HG03103 (cell line): ENCODE measurements at regions not wholly inside any gene's neighbourhood (a gene's known extent, or its start where the extent isn't known, plus 50 kb on each side); places are given as distances from the start of the nearest gene placed in this dataset.

Experiments
- ATAC-seq: cut with Tn5 transposase; IDR thresholded peaks from one replicate; pipeline ENCODE4 v1.9.1; 2021; ENCODE audit warnings: low read depth; ENCODE audit not compliant: unreplicated experiment

DNA sequence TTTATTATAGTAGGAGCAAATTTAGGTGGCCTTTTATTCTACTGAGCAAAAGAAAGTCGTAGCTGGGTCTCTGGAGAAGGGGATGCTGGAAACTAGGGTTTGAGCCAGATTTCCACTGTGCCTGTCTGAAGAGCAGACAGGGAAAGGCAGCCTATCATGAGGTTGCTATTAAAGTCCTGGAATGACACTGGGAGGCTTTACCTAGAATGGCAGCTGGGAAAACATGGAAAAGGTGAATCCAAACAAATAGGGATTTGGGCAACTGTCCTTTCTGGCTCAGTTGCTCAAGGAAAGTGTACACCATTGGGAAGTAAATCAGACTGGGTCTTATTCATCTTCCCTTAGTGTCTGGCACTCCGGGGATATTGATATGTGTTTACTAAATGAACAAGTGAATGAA is 154.6 kb downstream of the MTX2 start:
- ATAC-seq: no peak

DNA sequence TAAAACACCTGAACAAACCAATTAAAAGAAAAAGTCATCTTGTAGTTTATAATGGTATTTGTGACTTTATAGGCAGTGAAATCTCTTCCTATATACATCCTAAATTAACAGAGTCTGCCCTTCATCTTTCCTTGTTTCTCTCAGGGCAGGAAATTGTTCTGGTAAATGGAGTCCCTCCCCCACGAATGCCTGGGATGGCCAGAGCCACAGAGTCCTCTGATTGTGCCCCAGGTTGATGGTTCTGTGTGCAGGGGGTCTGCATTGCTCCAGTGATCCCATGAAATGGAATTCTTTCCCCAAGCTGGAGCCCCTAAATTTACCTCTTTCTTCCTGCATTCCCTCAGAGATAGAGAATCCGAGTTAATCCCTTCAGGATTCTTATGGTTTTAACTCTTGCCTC is 155.5 kb downstream of the MTX2 start:
- no peak for ATAC-seq

DNA sequence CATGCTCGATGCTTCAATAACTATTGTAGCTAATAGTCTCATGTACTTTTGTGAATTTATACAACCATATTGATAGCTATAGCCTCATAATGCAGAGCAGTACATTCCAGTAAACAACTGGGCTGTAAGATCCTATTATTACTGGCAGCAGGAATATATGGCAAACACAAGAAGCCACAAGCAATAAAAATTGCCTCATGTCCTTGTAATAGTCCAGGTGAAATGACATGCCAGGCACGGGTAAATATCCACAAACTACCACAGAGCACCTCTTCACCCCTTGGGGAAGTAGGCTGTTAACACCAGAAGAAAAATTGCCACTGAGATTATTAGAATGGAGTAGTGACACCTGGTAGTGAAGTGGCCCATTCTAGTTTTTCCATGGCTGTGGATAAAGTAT is 158.3 kb downstream of the MTX2 start:
- ATAC-seq: no peak

DNA sequence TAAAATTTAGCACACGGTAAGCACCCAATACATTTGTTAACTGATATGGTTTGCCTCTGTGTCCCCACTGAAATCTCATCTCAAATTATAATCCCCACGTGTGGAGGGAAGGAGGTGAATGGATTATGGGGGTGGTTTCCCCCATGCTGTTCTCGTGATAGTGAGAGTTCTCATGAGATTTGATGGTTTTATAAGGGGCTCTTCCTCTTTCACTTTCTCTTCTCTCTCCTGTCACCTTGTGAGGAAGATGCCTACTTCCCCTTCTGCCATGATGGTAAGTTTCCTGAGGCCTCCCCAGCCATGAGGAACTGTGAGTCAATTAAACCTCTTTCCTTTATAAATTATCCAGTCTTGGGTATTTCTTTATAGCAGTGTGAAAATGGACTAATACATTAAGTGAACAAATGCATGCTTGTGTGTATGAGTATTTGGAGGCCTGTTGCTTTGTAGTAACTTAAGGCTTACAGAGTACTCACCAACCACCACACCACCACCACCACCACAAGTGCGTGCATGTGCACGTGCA is 159.8 kb downstream of the MTX2 start:
- ATAC-seq: peak; percentile 58

DNA sequence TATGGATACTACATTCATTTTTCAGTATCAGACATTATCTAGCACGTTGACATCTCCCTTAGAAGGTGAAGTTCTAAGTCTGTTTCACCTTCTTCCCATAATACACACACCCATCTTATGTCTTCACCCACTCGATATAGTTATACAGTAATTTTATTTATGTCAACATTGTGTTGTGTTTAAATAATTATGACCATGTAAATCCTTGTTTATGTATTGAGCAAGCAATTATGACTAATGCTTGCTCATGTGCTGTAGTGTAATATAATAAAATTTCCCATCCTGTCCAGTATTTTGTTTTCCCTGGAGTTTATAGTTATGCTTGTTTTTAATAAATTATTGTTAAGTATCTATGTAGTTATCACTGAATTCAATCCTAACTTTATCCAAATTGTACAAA is 163.2 kb downstream of the MTX2 start:
- no peak for ATAC-seq

DNA sequence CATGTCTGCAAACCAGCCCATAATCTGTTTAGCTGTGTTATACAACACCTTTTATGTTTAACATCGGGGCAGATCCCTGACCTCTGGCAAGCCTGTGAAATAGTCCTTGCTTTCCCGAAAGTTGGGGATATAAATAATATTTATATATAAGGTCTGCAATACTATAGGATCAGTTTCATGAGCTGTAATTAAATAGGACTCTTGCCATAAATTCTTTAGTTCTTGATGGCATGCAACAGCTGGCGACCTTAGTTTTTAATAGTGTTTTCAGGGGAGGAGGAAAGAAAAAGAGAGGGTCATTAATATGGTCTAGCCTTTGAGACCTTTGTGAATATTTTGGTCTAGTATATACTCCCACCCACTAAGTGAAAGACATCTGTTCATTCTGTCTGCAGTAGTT is 166.5 kb downstream of the MTX2 start:
- no peak for ATAC-seq

DNA sequence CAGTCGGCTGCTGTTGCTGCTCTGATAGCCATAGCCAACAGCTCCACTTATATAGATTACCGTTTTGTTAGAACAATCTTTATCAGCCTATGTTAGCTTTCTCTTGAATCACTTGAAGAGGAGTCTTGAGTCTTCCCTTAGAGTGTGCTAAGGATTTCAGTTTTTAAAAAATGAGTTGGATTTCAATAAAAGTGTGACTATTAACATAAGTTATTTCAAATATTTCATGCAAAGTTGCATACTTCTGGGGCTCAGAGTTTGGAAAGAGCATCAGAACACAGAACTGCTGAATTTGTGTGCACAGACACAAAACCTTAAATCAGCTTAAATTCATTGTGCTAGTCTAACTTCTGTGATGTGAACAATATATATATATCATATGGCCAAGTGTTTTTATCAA is 174.7 kb downstream of the MTX2 start:
- no peak for ATAC-seq

DNA sequence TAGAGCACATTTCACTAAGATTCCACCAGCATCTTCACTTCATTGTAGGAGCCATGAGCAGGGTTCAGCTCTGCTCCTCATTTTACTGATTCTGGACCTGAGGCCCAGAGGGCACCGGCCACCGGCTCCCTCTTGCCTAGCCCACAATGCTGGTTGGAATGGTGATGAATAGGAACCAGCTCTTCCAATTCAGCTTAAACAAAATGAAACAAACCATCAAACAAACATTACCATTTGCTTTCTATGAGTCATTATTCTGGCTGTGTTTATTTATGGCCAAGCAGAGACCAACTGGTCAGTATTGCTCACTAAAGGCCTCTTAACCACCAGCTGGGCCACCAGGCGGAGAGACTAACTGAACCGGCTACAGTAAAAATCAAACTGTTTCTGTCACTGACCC is 176.7 kb downstream of the MTX2 start:
- no peak for ATAC-seq

DNA sequence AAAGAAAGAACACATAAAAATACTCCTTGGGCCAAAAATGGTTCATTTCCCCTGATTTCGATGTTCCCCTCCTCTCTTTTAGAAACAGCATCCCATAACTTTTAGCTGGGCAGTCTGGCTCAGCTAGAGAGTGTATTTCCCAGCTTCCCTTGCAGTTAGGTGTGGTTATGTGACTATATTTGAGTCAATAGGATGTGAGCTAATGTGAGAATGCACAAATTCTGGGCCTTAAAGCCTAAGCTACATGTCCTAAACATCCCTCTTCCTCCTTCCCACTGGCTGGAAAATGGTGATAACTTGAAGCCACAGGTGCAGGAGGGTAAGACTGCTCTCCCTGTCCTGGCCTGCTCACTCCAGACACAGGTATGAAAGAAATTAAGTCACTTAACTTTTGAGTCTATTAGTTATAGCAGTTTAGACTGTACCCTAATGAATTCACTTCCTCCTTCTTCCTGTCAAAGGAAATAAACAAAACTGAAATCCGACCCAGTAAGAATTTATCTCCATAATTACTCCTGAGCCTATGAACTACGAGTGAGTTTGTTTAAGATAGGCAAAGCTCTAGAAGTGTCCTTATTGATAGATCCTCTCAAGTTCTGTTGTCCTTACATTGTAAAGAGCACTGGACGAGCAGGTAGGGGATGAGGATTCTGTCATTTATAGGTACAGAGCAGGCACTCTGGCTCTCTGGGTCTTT is 177.6 kb downstream of the MTX2 start:
- no peak for ATAC-seq

DNA sequence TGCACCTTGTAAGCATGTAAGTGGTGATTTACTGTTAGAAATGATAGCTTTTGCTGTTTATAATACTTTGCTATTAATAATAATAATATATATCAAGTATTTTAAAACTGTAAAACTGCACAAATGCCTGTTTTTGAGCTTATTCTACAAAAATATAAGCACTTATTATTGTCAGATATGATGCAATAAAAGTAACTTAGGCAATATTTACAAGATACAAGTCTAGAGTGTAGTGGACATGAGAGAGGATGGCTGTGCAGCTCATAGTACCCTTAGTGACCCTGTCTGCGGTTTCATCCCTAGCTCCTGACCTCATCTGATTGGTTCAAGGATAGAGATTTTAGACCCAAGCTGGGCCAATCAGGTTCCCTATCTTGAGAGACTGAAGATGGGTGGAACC is 178.4 kb downstream of the MTX2 start:
- ATAC-seq: no peak

DNA sequence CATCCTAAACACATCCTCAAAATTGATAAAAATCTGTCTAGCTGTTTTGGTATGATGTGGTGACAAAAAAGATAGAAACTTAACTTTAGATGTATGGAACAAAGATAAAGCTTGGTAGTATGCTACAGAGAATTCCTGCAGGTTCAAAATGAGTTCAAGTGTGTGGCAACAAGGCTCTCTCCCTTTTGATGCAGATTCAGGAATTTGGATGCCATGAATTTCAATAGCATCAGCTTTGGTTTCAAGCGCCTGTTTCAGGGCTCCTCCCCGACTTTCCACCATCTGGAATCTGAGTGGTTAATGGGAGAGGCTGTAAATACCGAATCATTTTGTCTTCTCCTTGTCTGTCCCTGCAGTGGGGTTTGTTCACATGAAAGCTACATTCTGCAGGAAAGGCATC is 180.6 kb downstream of the MTX2 start:
- ATAC-seq: no peak

DNA sequence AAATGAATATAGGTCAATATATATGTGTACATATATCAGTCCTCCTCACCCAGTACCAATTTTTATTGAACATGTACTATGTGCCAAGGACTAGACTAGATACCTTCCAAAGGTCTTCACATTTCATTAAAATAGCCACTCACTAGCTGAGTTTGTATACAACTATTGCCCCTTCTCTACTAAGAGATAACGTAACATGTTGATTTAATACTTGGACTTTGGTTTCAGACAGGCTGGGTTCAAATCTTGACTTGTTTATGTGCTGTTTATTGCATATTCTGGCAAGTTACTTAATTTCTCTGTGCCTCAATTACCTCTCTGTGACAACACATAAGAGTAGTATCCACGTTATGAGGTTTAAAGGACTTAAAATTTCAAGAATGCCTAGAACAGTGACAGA is 184.5 kb downstream of the MTX2 start:
- ATAC-seq: no peak

DNA sequence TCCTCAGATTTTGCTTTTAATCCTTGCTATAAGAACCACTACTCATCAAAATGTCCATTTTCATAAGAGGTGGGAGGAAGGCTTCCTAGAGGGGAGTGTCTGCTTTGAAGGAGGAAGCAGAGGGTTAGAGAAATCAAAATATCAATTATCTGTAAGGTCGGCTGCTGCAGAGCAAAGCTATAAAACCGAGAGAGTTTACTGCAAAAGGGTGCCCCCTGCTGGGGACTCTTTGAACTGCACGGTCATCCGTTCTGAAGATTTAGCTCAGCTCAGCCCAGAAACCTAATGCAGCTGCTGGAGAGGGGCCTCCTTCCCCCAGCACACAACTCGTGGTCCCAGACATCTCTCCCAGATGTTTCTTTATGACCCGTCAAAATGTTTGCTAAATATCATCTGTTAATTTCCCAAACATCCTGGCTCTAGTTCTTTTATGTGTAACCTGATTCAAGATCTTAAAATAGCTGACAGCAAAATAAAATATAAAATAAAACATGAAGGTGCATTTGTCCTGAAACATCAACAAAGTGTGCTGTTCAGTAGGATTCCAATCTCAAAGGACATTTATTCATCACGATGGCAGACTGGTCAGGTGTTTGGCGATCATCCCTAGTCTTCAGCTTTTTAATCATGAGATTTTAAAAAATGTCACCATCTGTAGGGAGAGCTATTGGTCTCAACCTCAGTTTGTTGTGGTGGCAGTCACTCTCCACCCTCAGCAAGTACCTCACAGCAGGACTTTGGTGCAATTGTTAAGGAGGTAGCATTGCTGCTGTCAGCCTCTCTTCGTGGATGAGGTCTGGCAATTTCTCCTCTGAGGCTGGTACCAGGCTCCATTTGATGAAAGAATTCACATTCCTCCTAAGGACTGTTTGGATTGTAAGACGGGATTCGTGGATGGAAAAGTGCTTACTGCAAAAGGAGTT is 185.9 kb downstream of the MTX2 start:
- ATAC-seq: peak; percentile 84

DNA sequence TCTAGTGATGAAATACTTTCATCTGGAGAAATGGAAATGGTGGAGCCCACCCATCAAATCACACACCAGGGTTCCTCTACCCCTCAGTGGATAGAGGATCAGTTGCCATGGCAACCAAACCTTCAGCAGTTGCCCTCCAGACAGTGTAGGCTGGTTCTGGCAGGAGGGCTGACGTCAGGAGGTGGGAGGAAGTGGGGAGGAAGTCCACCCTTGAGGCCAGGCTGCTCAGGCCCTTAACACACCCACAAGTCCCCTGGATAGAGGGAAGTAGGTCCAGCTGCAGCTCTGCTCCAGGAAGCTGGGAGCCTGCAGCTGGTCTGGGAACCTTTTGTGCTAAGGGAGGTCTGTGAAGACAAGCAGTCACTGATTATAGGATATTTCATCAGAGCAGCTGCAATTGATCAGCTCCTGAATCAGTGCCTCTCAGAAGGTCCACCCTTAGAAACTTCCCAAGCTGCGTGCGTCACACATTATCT is 186.6 kb downstream of the MTX2 start:
- ATAC-seq: no peak

DNA sequence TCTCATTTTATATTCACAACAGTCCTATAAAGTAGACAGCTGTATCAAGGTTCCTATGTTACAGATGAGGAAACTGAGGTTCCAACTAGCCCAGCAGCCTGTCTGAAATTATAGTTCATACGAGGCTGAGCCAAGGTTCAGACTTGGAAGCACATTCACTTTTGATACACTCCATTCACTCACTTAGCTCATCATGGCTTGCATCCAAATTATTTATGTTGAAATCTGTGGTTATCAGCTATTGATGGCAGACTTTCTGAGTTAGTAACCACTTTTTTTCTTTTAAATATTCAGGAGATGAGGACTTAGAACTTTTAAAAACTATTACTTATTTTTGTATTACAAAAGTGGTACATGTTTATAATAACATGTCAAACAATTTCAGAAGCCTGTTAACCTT is 188.2 kb downstream of the MTX2 start:
- ATAC-seq: no peak

DNA sequence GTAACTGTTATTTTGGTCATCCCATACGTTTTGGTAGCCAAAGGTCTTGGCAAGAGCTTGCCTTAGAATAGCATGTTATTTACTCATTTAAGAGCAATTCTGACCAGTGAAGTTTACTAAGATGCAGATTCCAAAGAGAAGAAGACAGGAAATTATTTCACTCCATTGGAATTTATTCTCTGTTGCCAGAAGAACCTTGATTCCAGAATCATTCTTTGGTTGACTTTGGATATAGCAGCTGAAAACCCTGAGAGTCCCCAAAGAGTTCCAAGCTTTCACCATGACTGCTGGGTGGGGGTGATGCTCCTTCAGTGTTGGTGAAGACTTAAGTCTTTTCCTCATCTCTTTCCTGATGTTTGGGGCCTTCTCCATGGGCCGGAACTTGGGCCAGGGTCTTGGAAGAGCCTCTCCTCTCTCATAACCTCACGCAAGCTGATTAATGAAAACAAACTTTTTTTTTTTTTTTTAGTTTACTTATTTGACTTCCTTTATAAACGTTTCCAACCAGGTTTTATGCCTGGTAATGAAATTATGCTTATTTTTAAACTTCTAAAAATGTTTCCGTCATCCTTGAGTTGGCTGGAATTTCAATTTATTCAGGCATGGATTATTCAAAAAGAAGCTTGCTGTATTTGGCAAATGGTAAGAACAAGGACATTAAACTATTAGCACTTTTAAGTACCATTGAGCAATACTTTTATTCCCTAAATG is 192.0 kb downstream of the MTX2 start:
- ATAC-seq: no peak

DNA sequence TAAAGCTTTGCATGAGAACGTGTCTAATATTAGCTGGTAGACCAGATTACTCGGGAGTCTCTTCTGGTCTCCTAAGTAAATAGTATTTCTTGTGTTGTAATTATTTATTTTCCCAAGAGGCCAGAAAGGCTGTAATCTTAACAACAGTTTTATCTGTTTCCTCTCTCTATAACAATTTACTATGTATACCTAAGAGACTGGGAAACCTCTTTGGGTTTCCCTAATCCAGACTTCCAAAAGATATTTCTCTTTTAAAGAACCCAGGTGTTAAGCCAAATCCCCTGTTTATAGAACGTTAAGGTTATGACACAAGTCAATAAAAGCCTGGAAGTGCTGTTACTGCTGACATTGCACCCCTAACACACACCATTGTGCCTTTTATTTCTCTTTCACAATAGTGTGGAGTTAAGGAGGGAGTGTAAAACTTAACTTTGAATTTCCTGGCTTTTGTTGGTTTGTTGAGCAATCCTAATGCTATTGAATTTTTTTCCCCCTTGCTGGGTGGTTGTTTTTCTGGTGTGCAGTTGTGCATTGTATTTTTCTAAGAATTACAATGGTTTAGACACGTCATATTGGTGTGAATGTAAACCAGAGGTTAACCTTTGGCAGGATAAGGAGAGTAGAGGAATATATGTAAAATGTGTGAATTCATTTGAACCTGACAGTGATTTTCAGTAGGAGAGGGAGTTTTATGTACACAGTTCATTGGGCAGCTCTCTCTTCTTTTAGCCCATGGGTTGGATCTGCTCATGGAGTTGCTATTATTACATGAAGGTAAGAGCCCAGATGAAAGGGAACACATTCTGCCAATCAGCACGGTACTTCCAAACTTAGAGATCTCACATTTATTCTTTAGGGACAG is 192.8 kb downstream of the MTX2 start:
- ATAC-seq: no peak

DNA sequence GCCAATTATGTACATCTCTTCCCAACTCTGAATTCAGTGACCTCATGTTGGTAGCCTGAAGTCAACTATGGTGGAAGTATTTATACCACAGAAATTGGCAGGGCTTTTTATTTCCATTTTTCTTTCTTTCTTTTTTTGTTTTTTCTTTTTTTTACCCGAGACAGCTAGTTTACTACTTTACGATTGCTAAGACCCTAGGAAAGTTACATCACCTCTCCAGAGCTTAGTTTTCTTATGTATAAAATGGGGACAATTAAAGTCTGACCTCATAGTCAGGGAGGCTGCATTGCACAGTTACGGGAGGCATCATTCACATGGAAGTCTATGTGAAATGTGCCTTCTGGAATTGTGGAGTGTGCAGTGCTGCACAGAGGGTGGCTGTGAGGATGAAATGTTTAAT is 194.3 kb downstream of the MTX2 start:
- ATAC-seq: no peak

DNA sequence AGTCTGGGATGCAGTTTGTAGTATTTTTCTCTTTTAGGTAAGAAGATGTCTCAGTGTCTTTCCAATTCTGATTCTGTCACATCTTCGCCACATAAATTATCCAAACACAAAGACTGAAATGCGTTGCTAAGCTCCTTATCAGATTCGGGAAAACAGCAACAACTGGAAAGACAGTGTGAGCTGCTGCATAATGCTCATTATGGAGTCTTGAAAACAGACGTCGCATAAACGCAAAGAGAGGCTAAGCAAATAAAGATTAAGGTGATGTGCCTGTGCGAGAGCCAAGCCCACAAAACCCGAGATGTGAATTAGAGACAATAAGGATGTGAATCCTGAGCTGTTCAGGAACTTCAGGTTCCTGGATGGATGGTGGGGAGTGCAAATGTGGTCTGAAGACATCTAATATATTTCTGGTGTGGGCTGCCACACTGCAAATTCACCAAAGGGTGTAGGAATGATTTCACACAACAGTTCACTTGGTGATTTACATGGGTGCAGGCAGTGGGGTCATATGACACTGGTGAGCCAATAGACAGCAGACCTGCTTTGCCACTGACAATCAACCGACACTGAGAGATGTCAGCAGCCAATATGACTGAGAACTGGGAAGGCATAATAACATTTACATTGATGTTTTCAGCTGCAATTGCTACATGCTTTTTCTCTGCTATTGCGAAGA is 195.8 kb downstream of the MTX2 start:
- no peak for ATAC-seq
